Activated naive CD4-positive, alpha-beta T cell treated with anti-CD3 and anti-CD28 coated beads for 36 hours (primary cell): ENCODE measurements at regions not wholly inside any gene's neighbourhood (a gene's known extent, or its start where the extent isn't known, plus 50 kb on each side); places are given as distances from the start of the nearest gene placed in this dataset.

Source experiments
- CTCF ChIA-PET: fragments of 350-600 bp; sonication (Branson Sonifier 250); formaldehyde crosslinking; loops from one replicate; lab custom pipeline; 2021; ENCODE audit warnings: antibody characterized with exemption; lab: Charles Lee
- DNase-seq: peaks from one replicate; pipeline ENCODE4 v3.0.0-alpha.2; 2020
- H3K27ac Mint-ChIP-seq: one replicate; pipeline ENCODE4 v1.8.0; 2021; ENCODE audit warnings: mild to moderate bottlenecking, mixed read lengths
- H3K27me3 Mint-ChIP-seq: one replicate; pipeline ENCODE4 v1.8.0; 2021; ENCODE audit warnings: low read depth, mixed read lengths
- H3K36me3 Mint-ChIP-seq: one replicate; pipeline ENCODE4 v1.8.0; 2021; ENCODE audit warnings: low read depth, mixed read lengths
- H3K4me1 Mint-ChIP-seq: one replicate; pipeline ENCODE4 v1.8.0; 2021; ENCODE audit warnings: low read depth, mixed read lengths
- H3K4me3 Mint-ChIP-seq: one replicate; pipeline ENCODE4 v1.8.0; 2021; ENCODE audit warnings: mild to moderate bottlenecking, moderate library complexity, mixed read lengths
- H3K9me3 Mint-ChIP-seq: one replicate; pipeline ENCODE4 v1.8.0; 2021; ENCODE audit warnings: mixed read lengths
- intact Hi-C: fragments of 100-400 bp; cut with micrococcal nuclease; formaldehyde crosslinking; loops from one replicate; pipeline ENCODE4 v1.15.1; 2023

GRCh38 chr1:30649321-30649991 is 73.9 kb downstream of the MATN1 start:
- Mint-ChIP-seq H3K27me3 (peaks cover 19% of the 10 kb centered on the region), H3K36me3 (no peaks in the 10 kb centered on the region), H3K27ac (no peak overlapping the region), H3K4me3 (no peak overlapping the region), H3K4me1 (peaks cover 12% of the 10 kb centered on the region), H3K9me3 (no peaks in the 10 kb centered on the region)
- intact Hi-C loops: no loop called here
- no peak for DNase-seq
- CTCF ChIA-PET: interaction anchor here (0.7 kb wide), 1 partner anchor 1418 kb away, joined by 3 read pairs; no protein-coding TSS in a partner anchor

DNA sequence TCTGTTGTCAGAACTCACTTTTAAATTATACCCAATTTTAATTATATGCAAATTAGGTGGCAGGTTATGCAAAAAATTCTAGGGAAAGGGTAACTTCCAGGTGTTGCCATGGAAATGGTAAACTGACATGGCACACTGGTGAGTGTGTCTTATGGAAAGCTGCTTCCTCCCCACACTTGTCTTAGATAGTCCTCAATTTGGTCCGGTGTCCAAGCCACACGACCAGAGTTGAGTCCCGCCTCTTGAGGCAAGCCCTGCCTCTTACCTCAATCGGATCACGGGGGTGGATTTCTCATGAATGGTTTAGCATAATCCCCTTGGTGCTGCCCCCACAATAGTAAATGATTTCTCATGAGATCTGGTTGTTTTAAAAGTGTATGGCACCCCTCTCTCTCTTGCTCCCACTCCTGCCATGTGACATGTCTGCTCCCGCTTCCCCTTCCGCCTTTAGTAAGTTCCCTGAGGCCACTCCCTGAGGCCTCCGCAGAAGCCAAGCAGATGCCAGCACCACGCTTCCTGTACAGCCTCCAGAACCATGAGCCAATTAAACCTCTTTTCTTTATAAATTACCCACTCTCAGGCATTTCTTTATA is 74.9 kb downstream of the MATN1 start:
- no peaks in the 10 kb centered on the region for H3K36me3 Mint-ChIP-seq
- peaks cover 12% of the 10 kb centered on the region for H3K4me1 Mint-ChIP-seq
- H3K27ac Mint-ChIP-seq: no peak overlapping the region
- no peaks in the 10 kb centered on the region for H3K9me3 Mint-ChIP-seq
- intact Hi-C loops: no loop called here
- H3K27me3 Mint-ChIP-seq: peaks cover 25% of the 10 kb centered on the region
- H3K4me3 Mint-ChIP-seq: no peak overlapping the region
- DNase-seq: no peak
- CTCF ChIA-PET: no interaction called here

GRCh38 chr1:30645807-30646206 is 77.6 kb downstream of the MATN1 start:
- H3K9me3 Mint-ChIP-seq: no peaks in the 10 kb centered on the region
- no peak for DNase-seq
- peaks cover 12% of the 10 kb centered on the region for H3K4me1 Mint-ChIP-seq
- H3K27ac Mint-ChIP-seq: no peak overlapping the region
- no peaks in the 10 kb centered on the region for H3K36me3 Mint-ChIP-seq
- no peak overlapping the region for H3K4me3 Mint-ChIP-seq
- CTCF ChIA-PET: no interaction called here
- H3K27me3 Mint-ChIP-seq: peaks cover 33% of the 10 kb centered on the region
- intact Hi-C loops: no loop called here

GRCh38 chr1:30642391-30643120 is 80.8 kb downstream of the MATN1 start:
- intact Hi-C loops: no loop called here
- Mint-ChIP-seq H3K9me3 (no peaks in the 10 kb centered on the region), H3K27ac (no peak overlapping the region)

DNA sequence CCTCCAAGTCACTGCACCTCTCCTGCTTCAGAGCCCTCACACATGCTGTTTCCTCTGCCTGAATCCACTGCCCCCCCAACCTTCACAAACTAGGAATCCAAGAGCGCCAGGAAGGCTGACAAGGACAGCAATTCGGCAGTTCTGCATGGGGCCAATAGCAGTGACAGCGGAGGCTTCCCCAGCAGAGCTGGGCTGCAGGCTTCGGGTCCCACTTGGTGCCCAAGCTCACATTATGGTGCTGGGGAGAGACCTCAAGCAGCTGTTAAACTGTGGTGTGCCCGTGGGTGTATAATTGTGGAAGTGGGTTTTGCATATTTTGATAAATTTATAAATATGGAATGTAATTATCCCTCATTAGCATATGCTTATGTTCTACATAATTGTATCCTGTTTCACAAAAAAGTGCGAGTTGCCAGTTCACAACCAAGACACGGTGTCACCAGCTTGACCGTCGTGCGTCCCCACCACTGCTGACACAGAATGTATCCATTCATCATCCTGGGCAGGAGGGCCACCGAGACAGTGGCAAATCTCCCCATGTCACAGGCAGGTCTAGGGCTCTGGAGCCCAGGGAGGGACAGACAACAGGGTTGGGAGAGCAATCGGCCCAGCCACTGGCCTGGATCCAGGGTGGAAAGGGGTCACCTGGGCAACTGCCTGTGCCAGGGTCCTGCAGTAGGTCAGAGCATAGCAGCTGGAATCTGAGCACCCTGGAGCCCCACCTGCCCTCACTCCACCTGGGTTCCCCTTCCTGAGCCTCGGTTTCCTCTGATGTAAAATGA is 81.6 kb downstream of the MATN1 start:
- no peak overlapping the region for H3K27ac Mint-ChIP-seq
- no peaks in the 10 kb centered on the region for H3K9me3 Mint-ChIP-seq
- no peak overlapping the region for H3K4me3 Mint-ChIP-seq
- H3K4me1 Mint-ChIP-seq: no peaks in the 10 kb centered on the region
- intact Hi-C loops: no loop called here
- DNase-seq: no peak
- CTCF ChIA-PET: no interaction called here
- no peaks in the 10 kb centered on the region for H3K36me3 Mint-ChIP-seq
- peaks cover 24% of the 10 kb centered on the region for H3K27me3 Mint-ChIP-seq

More at GRCh38 chr1:30642391-30643120, 80.8 kb downstream of the MATN1 start:
- H3K4me1 Mint-ChIP-seq: no peaks in the 10 kb centered on the region
- H3K36me3 Mint-ChIP-seq: no peaks in the 10 kb centered on the region
- no peak overlapping the region for H3K4me3 Mint-ChIP-seq
- no peak for DNase-seq
- peaks cover 24% of the 10 kb centered on the region for H3K27me3 Mint-ChIP-seq
- CTCF ChIA-PET: no interaction called here

- Mint-ChIP-seq H3K36me3 (no peaks in the 10 kb centered on the region), H3K27ac (no peak overlapping the region), H3K4me3 (no peak overlapping the region), H3K4me1 (no peaks in the 10 kb centered on the region), H3K9me3 (no peaks in the 10 kb centered on the region), H3K27me3 (peaks cover 17% of the 10 kb centered on the region)
- CTCF ChIA-PET: interaction anchor here (0.6 kb wide), 1 partner anchor 169 kb away, joined by 5 read pairs; no protein-coding TSS in a partner anchor
- DNase-seq: no peak
- intact Hi-C loops: no loop called here
Measured at GRCh38 chr1:30639881-30640452, 83.4 kb downstream of the MATN1 start.

DNA sequence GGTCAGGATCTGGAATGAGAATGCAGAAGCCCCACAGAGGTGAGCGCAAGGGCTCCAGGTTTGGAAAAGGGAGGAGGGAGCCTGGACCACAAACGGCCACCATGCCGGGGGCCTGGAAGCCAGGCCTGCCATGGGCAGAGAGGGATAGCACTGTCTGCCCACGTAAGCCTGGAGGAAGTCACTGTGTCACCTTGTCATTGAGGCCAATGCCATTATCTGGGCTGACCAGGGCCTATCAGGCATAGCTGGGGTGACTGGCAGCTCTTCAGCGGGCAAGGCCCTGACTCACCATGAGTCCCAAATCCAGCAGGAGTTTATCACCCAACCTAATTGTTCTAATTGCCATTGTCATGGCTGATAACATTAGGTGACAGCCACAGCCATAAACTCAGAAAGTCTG is 84.6 kb downstream of the MATN1 start:
- no peak overlapping the region for H3K27ac Mint-ChIP-seq
- H3K27me3 Mint-ChIP-seq: peaks cover 11% of the 10 kb centered on the region
- intact Hi-C loops: no loop called here
- H3K4me3 Mint-ChIP-seq: no peak overlapping the region
- no peaks in the 10 kb centered on the region for H3K4me1 Mint-ChIP-seq
- H3K36me3 Mint-ChIP-seq: no peaks in the 10 kb centered on the region
- DNase-seq: no peak
- no peaks in the 10 kb centered on the region for H3K9me3 Mint-ChIP-seq
- CTCF ChIA-PET: no interaction called here

DNA sequence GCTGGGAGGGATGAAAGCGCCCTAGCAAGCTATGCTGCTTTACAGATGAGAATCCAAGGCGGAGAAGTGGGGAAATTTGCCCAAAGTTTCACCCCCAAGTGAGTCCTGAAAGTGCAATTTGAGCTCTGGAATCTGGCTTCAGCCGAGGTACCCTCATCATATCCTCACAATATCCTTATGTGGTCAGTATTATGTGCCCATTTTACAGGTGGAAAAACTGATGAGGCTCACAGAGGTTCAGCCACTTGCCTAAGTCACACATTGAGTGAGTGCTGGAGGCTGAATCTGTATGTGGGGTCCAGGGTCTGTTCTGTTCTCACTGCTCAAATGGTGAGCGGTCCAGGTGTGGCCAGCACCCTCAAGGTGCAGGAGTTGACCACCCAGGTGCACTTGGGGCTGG is 85.3 kb downstream of the MATN1 start:
- Mint-ChIP-seq H3K36me3 (no peaks in the 10 kb centered on the region), H3K9me3 (no peaks in the 10 kb centered on the region), H3K27me3 (peaks cover 8% of the 10 kb centered on the region), H3K4me3 (no peak overlapping the region), H3K4me1 (no peaks in the 10 kb centered on the region), H3K27ac (no peak overlapping the region)
- CTCF ChIA-PET: no interaction called here
- DNase-seq: no peak
- intact Hi-C loops: no loop called here

- CTCF ChIA-PET: no interaction called here
- H3K27ac Mint-ChIP-seq: no peak overlapping the region
Measured at GRCh38 chr1:30637183-30637980, 86.0 kb downstream of the MATN1 start.

DNA sequence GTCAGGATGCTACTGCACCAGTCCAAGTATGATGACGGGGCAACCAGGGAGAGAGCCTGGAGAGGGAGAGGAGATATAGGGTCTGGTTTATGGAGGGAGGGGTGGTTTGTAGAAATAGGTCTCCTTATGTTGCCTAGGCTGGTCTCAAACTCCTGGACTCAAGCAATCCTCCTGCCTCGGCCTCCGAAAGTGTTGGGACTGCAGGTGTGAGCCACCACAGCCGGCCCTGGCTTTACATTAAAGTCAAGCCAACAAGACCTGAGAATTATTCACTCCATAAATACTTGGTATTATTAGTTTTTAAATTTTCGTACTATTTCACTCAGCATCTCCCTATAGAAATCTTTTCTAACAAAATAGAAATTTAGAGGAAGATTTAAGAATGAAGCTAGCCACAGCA is 86.8 kb downstream of the MATN1 start:
- Mint-ChIP-seq H3K27ac (no peak overlapping the region), H3K36me3 (no peaks in the 10 kb centered on the region), H3K9me3 (no peaks in the 10 kb centered on the region), H3K27me3 (peaks cover 2% of the 10 kb centered on the region), H3K4me3 (no peak overlapping the region), H3K4me1 (no peaks in the 10 kb centered on the region)
- CTCF ChIA-PET: no interaction called here
- intact Hi-C loops: no loop called here
- no peak for DNase-seq

More at GRCh38 chr1:30637183-30637980, 86.0 kb downstream of the MATN1 start:
- intact Hi-C loops: no loop called here
- H3K27me3 Mint-ChIP-seq: peaks cover 3% of the 10 kb centered on the region
- DNase-seq: no peak
- no peak overlapping the region for H3K4me3 Mint-ChIP-seq
- H3K36me3 Mint-ChIP-seq: no peaks in the 10 kb centered on the region
- H3K9me3 Mint-ChIP-seq: no peaks in the 10 kb centered on the region
- H3K4me1 Mint-ChIP-seq: no peaks in the 10 kb centered on the region

DNA sequence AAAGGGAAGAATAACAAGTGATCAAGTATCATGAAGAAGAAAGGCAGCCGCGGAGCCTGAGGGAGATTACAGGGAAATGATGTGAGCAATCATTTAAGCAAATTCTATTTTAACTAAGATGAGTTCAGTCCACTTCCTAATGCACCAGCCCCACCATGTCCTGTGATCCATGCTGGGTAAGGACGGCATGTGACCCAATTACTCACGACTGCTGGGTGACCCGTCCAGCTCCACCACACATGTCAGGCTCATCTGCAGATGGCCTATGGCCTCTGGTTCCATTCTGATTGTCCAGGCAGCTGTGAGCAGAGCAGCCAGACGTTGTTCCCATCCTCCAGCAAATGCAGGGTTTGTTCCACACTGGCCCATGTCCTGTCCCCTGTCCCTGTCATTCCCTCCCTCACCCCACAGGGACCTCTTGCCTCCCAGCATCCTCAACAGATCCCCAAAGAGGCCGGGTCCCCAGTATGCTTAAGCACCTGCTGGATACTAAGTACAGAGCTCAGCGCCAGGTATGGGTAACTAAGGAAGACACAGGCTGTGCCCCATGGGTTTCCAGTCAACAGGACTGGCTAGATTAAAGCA is 87.9 kb downstream of the MATN1 start:
- H3K27me3 Mint-ChIP-seq: no peaks in the 10 kb centered on the region
- CTCF ChIA-PET: no interaction called here
- H3K4me3 Mint-ChIP-seq: no peak overlapping the region
- no peak for DNase-seq
- no peaks in the 10 kb centered on the region for H3K9me3 Mint-ChIP-seq
- no peaks in the 10 kb centered on the region for H3K36me3 Mint-ChIP-seq
- intact Hi-C loops: no loop called here
- H3K27ac Mint-ChIP-seq: no peak overlapping the region
- H3K4me1 Mint-ChIP-seq: no peaks in the 10 kb centered on the region
